SKM-1 (cell line): ENCODE measurements at regions not wholly inside any gene's neighbourhood (a gene's known extent, or its start where the extent isn't known, plus 50 kb on each side); places are given as distances from the start of the nearest gene placed in this dataset.
"Not testable (repeated sequence)": the region's sequence is repeated elsewhere in the genome, so short reads cannot be mapped to it uniquely, and the experiment has no call there.

ENCODE experiments used
- DNase-seq: peaks from one replicate; lab custom pipeline; 2025; ENCODE audit not compliant: unreplicated experiment; lab: John Stamatoyannopoulos, UW

- no peak for DNase-seq
These were observed 148.7 kb upstream of the ATP2B2 start for GRCh38 chr3:10653866-10654611.

- DNase-seq = no peak
These were observed 149.7 kb upstream of the ATP2B2 start for GRCh38 chr3:10655105-10655504.

- not testable (repeated sequence) for DNase-seq
These were observed 152.0 kb upstream of the ATP2B2 start for GRCh38 chr3:10657339-10657738.

- DNase-seq = no peak
These were observed 150.4 kb upstream of the SLC6A11 start for GRCh38 chr3:10665592-10665991.

GRCh38 chr3:10666621-10667020, 149.4 kb upstream of the SLC6A11 start:
- DNase-seq = no peak

GRCh38 chr3:10667269-10667668, 148.8 kb upstream of the SLC6A11 start:
- DNase-seq = no peak

- DNase-seq = no peak
These were observed 148.0 kb upstream of the SLC6A11 start for GRCh38 chr3:10667901-10668476.

- no peak for DNase-seq
These were observed 146.5 kb upstream of the SLC6A11 start for GRCh38 chr3:10669490-10670048.

GRCh38 chr3:10672422-10672821, 143.6 kb upstream of the SLC6A11 start:
- no peak for DNase-seq

GRCh38 chr3:10674578-10674977, 141.4 kb upstream of the SLC6A11 start:
- DNase-seq = no peak

GRCh38 chr3:10676905-10677304, 139.1 kb upstream of the SLC6A11 start:
- DNase-seq = no peak

- no peak for DNase-seq
These were observed 137.1 kb upstream of the SLC6A11 start for GRCh38 chr3:10678796-10679376.

GRCh38 chr3:10680796-10681195, 135.2 kb upstream of the SLC6A11 start:
- no peak for DNase-seq

- no peak for DNase-seq
These were observed 133.3 kb upstream of the SLC6A11 start for GRCh38 chr3:10682692-10683091.

GRCh38 chr3:10683106-10683505, 132.9 kb upstream of the SLC6A11 start:
- no peak for DNase-seq

- DNase-seq = no peak
These were observed 127.9 kb upstream of the SLC6A11 start for GRCh38 chr3:10688126-10688525.

GRCh38 chr3:10688548-10689172, 127.4 kb upstream of the SLC6A11 start:
- no peak for DNase-seq

- no peak for DNase-seq
These were observed 123.9 kb upstream of the SLC6A11 start for GRCh38 chr3:10692039-10692622.

GRCh38 chr3:10693457-10693856, 122.6 kb upstream of the SLC6A11 start:
- DNase-seq = no peak

GRCh38 chr3:10694179-10694578, 121.8 kb upstream of the SLC6A11 start:
- DNase-seq = no peak

GRCh38 chr3:10695186-10695585, 120.8 kb upstream of the SLC6A11 start:
- DNase-seq = not testable (repeated sequence)
